Endothelial cell of umbilical vein (primary cell): ENCODE measurements at regions not wholly inside any gene's neighbourhood (a gene's known extent, or its start where the extent isn't known, plus 50 kb on each side); places are given as distances from the start of the nearest gene placed in this dataset.
A peak's percentile ranks its signal among the peaks of the same experiment; 100 is the strongest.

Source experiments
- BruUV-seq: library from RNA; stranded (reverse); fragments of 400-500 nt; replicated peaks from 2 replicates; lab custom pipeline; 2021; lab: Mats Ljungman, UMichigan
- CTCF ChIA-PET: fragments of 300-600, 350-600 bp; sonication (Branson Sonifier 250); formaldehyde crosslinking; loops from one replicate; lab custom pipeline; 2021; ENCODE audit warnings: antibody characterized with exemption, inconsistent platforms; lab: Charles Lee
- POLR2A ChIA-PET: fragments of 300-600, 350-600 bp; sonication (Branson Sonifier 250); formaldehyde crosslinking; loops from one replicate; lab custom pipeline; 2021; ENCODE audit warnings: antibody characterized with exemption, inconsistent platforms; lab: Charles Lee
- DNase-seq: peaks from one replicate; pipeline ENCODE4 v3.0.0-alpha.2; 2011; ENCODE audit warnings: low read depth, low spot score
- FAIRE-seq: peaks from 2 replicates; lab custom pipeline; 2011; peaks lifted over from hg19 to GRCh38; lab: Jason Lieb, UNC
- H2AFZ ChIP-seq: 2 replicates; pipeline ENCODE4 v1.6.0; 2012; ENCODE audit warnings: low read depth, low read length, control low read depth, inconsistent platforms
- H3K27ac ChIP-seq: 2 replicates; pipeline ENCODE4 v1.5.1; 2011; ENCODE audit warnings: low read depth, mild to moderate bottlenecking, control low read depth, low read length, moderate library complexity; ENCODE audit not compliant: insufficient read depth
- H3K27me3 ChIP-seq, 2 experiments: 2 replicates each; pipeline versions ENCODE4 v1.6.0 to v1.6.1; 2011; ENCODE audit warnings: low read length in 2 of 2, mixed read lengths in 1 of 2; ENCODE audit not compliant: control insufficient read depth in 2 of 2, insufficient read depth in 2 of 2
- H3K36me3 ChIP-seq, 2 experiments: 2 replicates in 1 of 2; 3 replicates in 1 of 2; pipeline ENCODE4 v1.5.1; 2011; ENCODE audit warnings: low read length in 2 of 2, mild to moderate bottlenecking in 1 of 2, moderate library complexity in 1 of 2; ENCODE audit not compliant: control insufficient read depth in 2 of 2, insufficient read depth in 2 of 2; ENCODE audit errors: extremely low read depth in 1 of 2
- H3K4me1 ChIP-seq: 3 replicates; pipeline ENCODE4 v1.5.1; 2011; ENCODE audit warnings: mild to moderate bottlenecking, low read length; ENCODE audit not compliant: control insufficient read depth, insufficient read depth; ENCODE audit errors: extremely low read depth
- H3K4me2 ChIP-seq: 2 replicates; pipeline ENCODE4 v1.6.1; 2011; ENCODE audit warnings: low read length, control low read depth, mixed read lengths; ENCODE audit not compliant: insufficient read depth
- H3K4me3 ChIP-seq, 3 experiments: fragments of 200-600 bp in 1 of 3; sonication (generic), shearing (Covaris generic) in 1 of 3; replicated peaks in 1 of 3; 2 replicates each; pipeline ENCODE4 v1.5.1; 2011 to 2016; ENCODE audit warnings: control low read depth in 3 of 3, low read length in 3 of 3, mild to moderate bottlenecking in 2 of 3, inconsistent platforms in 1 of 3, low read depth in 1 of 3, moderate library complexity in 1 of 3; ENCODE audit not compliant: insufficient read depth in 1 of 3
- H3K79me2 ChIP-seq: 2 replicates; pipeline ENCODE4 v1.6.0; 2012; ENCODE audit warnings: low read length, inconsistent platforms; ENCODE audit not compliant: control insufficient read depth, insufficient read depth
- H3K9ac ChIP-seq: replicated peaks from 2 replicates; pipeline ENCODE3; 2011; ENCODE audit warnings: low read length, control low read depth; ENCODE audit not compliant: insufficient read depth; ENCODE audit errors: extremely low read depth
- H3K9me1 ChIP-seq: replicated peaks from 3 replicates; pipeline ENCODE4 v1.6.0; 2011; ENCODE audit warnings: mild to moderate bottlenecking, low read length; ENCODE audit not compliant: control insufficient read depth, insufficient read depth; ENCODE audit errors: extremely low read depth
- H3K9me3 ChIP-seq: replicated peaks from 2 replicates; pipeline ENCODE4 v1.5.1; 2012; ENCODE audit warnings: low read length, inconsistent platforms; ENCODE audit not compliant: control insufficient read depth, insufficient read depth
- H4K20me1 ChIP-seq: replicated peaks from 2 replicates; pipeline ENCODE3; 2011; ENCODE audit warnings: mild to moderate bottlenecking, low read length; ENCODE audit not compliant: control insufficient read depth, insufficient read depth; ENCODE audit errors: extremely low read depth
- CTCF ChIP-seq, 2 donors: IDR thresholded peaks; 1 replicate in 1 of 2; 2 replicates in 1 of 2; pipeline ENCODE4 v1.5.1; 2011; ENCODE audit warnings: low read length in 2 of 2, mild to moderate bottlenecking in 2 of 2, moderate library complexity in 2 of 2, control low read depth in 1 of 2, inconsistent platforms in 1 of 2, low read depth in 1 of 2; ENCODE audit not compliant: insufficient read depth in 1 of 2; ENCODE audit errors: extremely low read depth in 1 of 2
- EZH2 ChIP-seq: IDR thresholded peaks from 2 replicates; pipeline ENCODE4 v1.6.1; 2012; ENCODE audit warnings: borderline replicate concordance, low read depth, mild to moderate bottlenecking, moderate library complexity, low read length, inconsistent platforms; ENCODE audit not compliant: severe bottlenecking
- FOS ChIP-seq: IDR thresholded peaks from 2 replicates; pipeline ENCODE4 v1.6.1; 2011; ENCODE audit warnings: mild to moderate bottlenecking, low read length, moderate library complexity, borderline replicate concordance; ENCODE audit not compliant: insufficient read depth
- GATA2 ChIP-seq: IDR thresholded peaks from 2 replicates; pipeline ENCODE4 v1.7.0; 2011; ENCODE audit warnings: low read depth, mild to moderate bottlenecking, moderate library complexity, mixed read lengths, low read length; ENCODE audit not compliant: insufficient read length, insufficient read depth
- JUN ChIP-seq: IDR thresholded peaks from 2 replicates; pipeline ENCODE4 v1.6.1; 2011; ENCODE audit warnings: borderline replicate concordance, low read depth; ENCODE audit not compliant: insufficient read length, insufficient read depth
- POLR2A ChIP-seq: IDR thresholded peaks from 2 replicates; pipeline ENCODE4 v1.6.1; 2012; ENCODE audit warnings: low read depth, mild to moderate bottlenecking, control low read depth, low read length
- POLR2AphosphoS5 ChIP-seq: IDR thresholded peaks from 2 replicates; pipeline ENCODE4 v1.6.1; 2012; ENCODE audit warnings: low read depth, mild to moderate bottlenecking, control low read depth, low read length, moderate library complexity; ENCODE audit not compliant: insufficient read depth
- dilution Hi-C: fragments of 300-500 bp; cut with MboI; formaldehyde crosslinking; loops from one replicate; pipeline ENCODE4 v1.15.0; 2019; ENCODE audit warnings: low sequenced_read_pairs; ENCODE audit not compliant: extremely low pct_ligation_motif_present
- intact Hi-C: fragments of 100-400 bp; cut with micrococcal nuclease; formaldehyde crosslinking; loops from one replicate; pipeline ENCODE4 v1.10.0; 2022
- TF ChIP-seq, protein P1 (sequence below): IDR thresholded peaks from 2 replicates; pipeline ENCODE4 v1.6.1; 2011; ENCODE audit not compliant: insufficient read depth, insufficient read length

DNA sequence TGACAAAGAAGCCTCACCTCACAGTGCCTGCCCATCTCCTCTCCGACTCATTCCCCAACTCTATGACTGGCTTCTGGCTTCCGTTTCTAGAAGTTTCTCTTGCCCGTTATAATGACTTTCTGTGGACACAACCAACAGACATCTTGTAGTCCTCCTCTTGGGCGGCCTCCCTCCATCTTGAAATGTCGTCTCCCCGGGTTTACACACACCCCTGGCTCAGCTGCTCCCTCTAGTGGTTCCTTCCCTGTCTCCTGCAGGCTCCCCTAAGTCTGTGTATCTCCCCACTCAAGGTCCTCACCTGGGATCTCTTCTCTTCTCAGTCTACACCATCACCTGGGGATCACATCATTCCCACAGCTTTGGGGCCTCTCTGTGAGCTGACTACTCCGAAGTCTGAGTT lies 123.4 kb upstream of the NEBL start:
- Histone ChIP-seq H3K9me1 (no peaks in the 10 kb centered on the region), H3K36me3 (no peaks in the 10 kb centered on the region), H4K20me1 (no peaks in the 10 kb centered on the region), H3K9ac (no peak overlapping the region), H2AFZ (peak overlapping the region; percentile 15), H3K4me2 (no peak overlapping the region), H3K79me2 (no peaks in the 10 kb centered on the region), H3K4me3 (no peak overlapping the region), H3K4me1 (no peaks in the 10 kb centered on the region), H3K9me3 (no peaks in the 10 kb centered on the region), H3K27ac (no peak overlapping the region), H3K27me3 (peaks cover 0 to 16% of the 10 kb centered on the region in 2 experiments)
- peak; percentile 26 for DNase-seq
- dilution Hi-C loops (no loop called here), intact Hi-C loops (loop anchor here (1.0 kb wide), 2 partner anchors 18 to 162 kb away; no protein-coding TSS in a partner anchor)
- POLR2A ChIA-PET: no interaction called here
- peak; percentile 4 for FAIRE-seq
- BruUV-seq: no TSS peak
- CTCF ChIA-PET: interaction anchor here (1.0 to 1.4 kb wide), 2 partner anchors 11 to 133 kb away, joined by 3 read pairs; no protein-coding TSS in a partner anchor
- TF ChIP-seq CTCF (IDR thresholded peaks at IDR 0.05; ENCODE audit: extremely low read depth in 1 of 2, insufficient read depth in 1 of 2, low read depth in 1 of 2, low read length in 2 of 2): peak; percentile 55 to 63
- TF ChIP-seq EZH2: no peak
- TF ChIP-seq POLR2AphosphoS5: no peak
- TF ChIP-seq, protein P1, sequence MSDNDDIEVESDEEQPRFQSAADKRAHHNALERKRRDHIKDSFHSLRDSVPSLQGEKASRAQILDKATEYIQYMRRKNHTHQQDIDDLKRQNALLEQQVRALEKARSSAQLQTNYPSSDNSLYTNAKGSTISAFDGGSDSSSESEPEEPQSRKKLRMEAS: no peak

DNA sequence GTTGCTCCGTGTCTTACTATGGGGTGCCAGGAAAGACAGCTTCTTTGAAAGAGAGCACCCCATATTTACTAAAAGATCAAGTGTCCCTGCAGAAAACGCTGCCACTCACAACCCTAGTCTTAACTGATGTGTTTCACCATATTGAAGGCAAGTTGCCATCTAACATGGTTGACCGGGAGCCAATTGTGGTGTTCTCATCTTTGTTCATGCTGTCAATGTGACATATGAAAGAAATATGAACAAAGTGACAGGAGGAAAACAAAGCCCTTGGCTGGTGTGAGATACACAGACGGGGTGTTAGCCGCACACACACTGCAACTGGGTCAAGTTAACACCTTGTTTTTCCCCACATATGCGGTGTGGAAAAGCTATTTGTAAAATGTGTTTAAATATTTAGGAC lies 122.3 kb upstream of the NEBL start:
- H3K36me3 ChIP-seq: no peaks in the 10 kb centered on the region
- no peak for DNase-seq
- dilution Hi-C loops (no loop called here), intact Hi-C loops (no loop called here)
- H3K27me3 ChIP-seq: peaks cover 0 to 15% of the 10 kb centered on the region in 2 experiments
- no peaks in the 10 kb centered on the region for H3K79me2 ChIP-seq
- CTCF ChIA-PET: interaction anchor here (0.6 to 1.7 kb wide), 3 partner anchors 8 to 131 kb away, joined by 3 to 4 read pairs (median 3); no protein-coding TSS in a partner anchor
- H3K4me1 ChIP-seq: no peaks in the 10 kb centered on the region
- H3K9me3 ChIP-seq: no peaks in the 10 kb centered on the region
- no peak overlapping the region for H3K9ac ChIP-seq
- H3K27ac ChIP-seq: no peak overlapping the region
- no peak for TF ChIP-seq FOS
- TF ChIP-seq EZH2: no peak
- TF ChIP-seq JUN: no peak
- no peak for TF ChIP-seq GATA2
- TF ChIP-seq POLR2A: no peak
- no peak for FAIRE-seq
- no TSS peak for BruUV-seq
- H2AFZ ChIP-seq: no peak overlapping the region
- POLR2A ChIA-PET: interaction anchor here (0.6 kb wide), 1 partner anchor 429 kb away, joined by 3 read pairs; no protein-coding TSS in a partner anchor
- H3K9me1 ChIP-seq: no peaks in the 10 kb centered on the region
- no peak overlapping the region for H3K4me2 ChIP-seq
- H4K20me1 ChIP-seq: no peaks in the 10 kb centered on the region
- no peak overlapping the region for H3K4me3 ChIP-seq
